ENCODE measurements at regions not wholly inside any gene's neighbourhood (a gene's known extent, or its start where the extent isn't known, plus 50 kb on each side); places are given as distances from the start of the nearest gene placed in this dataset.

GRCh38 chr1:56382929-56383328, 196.4 kb downstream of the PLPP3 start:
- TF ChIP-seq POLR2A (IDR thresholded peaks at IDR 0.05; ENCODE audit: low read depth, low read length) (no peak), TAF1 (IDR thresholded peaks at IDR 0.05; ENCODE audit: borderline replicate concordance, low read depth, low read length) (no peak)
